ENCODE measurements at regions not wholly inside any gene's neighbourhood (a gene's known extent, or its start where the extent isn't known, plus 50 kb on each side); places are given as distances from the start of the nearest gene placed in this dataset.

DNA sequence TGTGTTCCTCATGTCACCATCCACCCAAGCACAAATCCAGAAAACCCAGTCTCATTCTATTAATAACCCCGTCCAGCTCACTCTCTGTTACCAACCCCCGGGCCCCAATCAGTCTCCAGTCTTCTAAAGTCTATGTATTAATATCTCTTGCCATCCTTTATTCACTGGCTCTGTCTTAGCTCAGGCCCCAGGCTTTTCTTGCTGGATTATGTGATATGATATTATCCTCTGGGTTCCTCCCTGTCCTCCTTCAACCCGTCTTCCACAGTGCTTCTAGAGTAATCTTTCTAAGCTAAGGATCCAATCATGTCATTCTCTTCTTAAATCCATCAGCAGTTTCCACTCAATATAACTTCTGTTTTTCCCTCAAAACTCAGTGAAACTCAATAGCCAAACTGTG lies 240.5 kb upstream of the OSR1 start:
- TF ChIP-seq, protein P1, sequence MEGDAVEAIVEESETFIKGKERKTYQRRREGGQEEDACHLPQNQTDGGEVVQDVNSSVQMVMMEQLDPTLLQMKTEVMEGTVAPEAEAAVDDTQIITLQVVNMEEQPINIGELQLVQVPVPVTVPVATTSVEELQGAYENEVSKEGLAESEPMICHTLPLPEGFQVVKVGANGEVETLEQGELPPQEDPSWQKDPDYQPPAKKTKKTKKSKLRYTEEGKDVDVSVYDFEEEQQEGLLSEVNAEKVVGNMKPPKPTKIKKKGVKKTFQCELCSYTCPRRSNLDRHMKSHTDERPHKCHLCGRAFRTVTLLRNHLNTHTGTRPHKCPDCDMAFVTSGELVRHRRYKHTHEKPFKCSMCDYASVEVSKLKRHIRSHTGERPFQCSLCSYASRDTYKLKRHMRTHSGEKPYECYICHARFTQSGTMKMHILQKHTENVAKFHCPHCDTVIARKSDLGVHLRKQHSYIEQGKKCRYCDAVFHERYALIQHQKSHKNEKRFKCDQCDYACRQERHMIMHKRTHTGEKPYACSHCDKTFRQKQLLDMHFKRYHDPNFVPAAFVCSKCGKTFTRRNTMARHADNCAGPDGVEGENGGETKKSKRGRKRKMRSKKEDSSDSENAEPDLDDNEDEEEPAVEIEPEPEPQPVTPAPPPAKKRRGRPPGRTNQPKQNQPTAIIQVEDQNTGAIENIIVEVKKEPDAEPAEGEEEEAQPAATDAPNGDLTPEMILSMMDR (IDR thresholded peaks at IDR 0.05; ENCODE audit: extremely low read depth, missing control alignments) = no peak
- no peak for DNase-seq (ENCODE audit: low spot score)

DNA sequence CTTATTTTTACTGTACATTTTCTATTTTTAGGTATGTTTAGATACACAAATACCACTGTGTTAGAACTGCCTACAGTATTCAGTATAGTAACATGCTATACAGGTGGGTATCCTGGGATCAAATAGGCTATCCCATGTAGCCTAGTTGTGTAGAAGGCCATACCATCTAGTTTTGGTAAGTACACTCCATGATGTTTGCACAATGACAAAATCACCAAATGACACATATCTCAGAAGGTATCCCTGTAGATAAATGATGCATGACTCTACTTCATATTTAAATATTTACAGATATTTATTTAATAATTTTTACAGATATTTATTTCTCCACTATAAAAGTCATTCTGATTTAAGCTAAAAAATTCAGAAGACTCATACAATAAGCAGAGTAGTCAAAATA lies 233.8 kb upstream of the OSR1 start:
- TF ChIP-seq, protein P1 (IDR thresholded peaks at IDR 0.05; ENCODE audit: extremely low read depth, missing control alignments) = no peak
- DNase-seq (ENCODE audit: low spot score) = no peak

DNA sequence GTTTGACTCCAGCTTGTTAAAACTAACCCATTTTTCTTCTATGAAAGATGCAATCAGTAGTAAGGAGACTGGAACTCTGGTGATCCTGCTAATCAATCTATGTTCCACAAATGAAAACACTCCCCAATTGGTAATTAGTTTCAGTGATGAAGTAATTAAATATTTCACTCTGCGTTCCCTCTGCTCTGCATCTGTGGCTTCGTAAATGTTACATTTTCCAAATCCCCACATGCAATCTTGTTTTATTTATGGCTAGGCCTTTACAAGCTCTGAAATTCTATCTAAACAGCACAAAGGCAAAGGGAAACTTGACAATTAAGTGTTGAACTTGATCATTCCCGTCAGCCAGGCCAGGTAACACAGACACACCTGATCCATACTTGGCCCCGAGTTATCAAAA lies 231.4 kb upstream of the OSR1 start:
- TF ChIP-seq, protein P1 (IDR thresholded peaks at IDR 0.05; ENCODE audit: extremely low read depth, missing control alignments) = no peak
- DNase-seq (ENCODE audit: low spot score) = no peak

DNA sequence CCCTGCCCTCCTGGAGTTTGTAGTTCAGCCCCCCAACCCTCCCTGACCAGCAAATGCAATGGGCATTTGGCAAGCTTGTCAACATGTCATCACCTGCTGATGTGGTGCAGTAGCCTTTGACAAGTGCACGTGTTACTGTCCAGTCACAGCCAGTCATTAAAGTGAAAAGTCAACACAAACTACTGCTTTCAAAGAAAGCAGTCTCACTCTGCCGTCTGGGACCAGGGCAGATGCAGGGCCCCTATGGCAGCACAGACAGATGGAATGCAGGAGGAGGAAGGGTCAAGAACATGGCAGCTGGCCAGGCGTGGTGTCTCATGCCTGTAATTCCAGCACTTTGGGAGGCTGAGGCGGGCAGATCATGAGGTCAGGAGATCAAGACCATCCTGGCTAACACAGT lies 222.4 kb upstream of the OSR1 start:
- no peak for DNase-seq (ENCODE audit: low spot score)

DNA sequence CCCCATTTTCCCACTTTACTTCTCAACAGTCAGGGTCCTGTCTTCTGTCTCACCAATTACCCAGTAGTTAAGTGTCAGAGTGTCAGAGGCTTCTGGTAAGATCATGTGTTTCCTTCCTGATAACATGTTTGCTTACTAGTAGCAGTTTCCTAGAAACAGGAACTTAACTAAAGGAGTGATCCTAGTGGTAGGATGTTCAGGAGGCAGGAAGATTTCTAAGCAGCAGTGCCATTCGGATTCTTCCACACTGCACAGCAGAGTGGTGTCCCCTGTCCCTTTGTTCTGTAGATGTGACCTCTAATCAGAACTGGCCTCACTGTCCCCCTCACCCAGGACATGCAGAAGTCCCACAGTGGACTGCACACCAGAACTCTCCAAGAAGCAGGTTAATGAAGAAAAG lies 221.8 kb upstream of the OSR1 start:
- no peak for DNase-seq (ENCODE audit: low spot score)
- TF ChIP-seq, protein P1 (IDR thresholded peaks at IDR 0.05; ENCODE audit: extremely low read depth, missing control alignments) = no peak

More for the DNA sequence above, 222.4 kb upstream of the OSR1 start:
- TF ChIP-seq, protein P1 (IDR thresholded peaks at IDR 0.05; ENCODE audit: extremely low read depth, missing control alignments) = no peak

DNA sequence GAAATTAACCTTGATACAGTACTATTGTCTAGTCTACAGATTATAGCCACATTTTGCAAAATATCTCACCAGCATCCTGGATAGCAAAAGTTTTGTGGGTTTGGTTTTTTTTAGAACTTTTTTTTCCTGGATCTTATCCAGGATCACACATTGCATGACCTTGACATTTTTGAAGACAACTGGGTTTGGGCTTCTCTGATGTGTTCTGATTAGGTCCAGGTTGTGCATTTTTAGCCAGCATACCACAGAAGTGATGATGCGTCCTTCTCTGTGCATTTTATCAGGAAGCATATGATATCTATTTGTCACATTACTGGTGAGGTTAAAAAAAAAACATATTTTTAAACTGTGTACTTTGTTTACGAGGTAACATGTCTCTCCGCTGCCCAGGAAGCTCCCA lies 221.0 kb upstream of the OSR1 start:
- TF ChIP-seq, protein P1 (IDR thresholded peaks at IDR 0.05; ENCODE audit: extremely low read depth, missing control alignments) = no peak

DNA sequence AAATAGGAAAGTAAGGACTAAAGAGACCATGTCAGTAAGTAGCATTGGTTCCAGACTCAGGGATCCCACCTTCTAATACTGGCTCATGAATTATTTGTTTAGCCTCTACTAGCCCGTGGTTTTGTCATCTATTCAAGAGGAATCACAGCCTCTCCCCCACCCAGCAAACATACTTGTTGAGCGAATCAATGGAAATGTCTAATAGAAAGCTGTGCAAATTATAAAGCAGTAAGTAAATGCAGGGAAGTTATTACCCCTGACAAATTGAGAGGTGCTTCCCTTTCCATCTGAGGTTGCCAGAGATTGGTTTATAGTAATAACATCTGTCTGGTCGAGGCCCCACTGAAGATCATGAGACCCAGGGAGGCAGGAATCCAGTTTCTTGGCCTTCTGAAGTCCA lies 219.3 kb upstream of the OSR1 start:
- no peak for DNase-seq (ENCODE audit: low spot score)
- TF ChIP-seq, protein P1 (IDR thresholded peaks at IDR 0.05; ENCODE audit: extremely low read depth, missing control alignments) = no peak

More for the DNA sequence above, 221.0 kb upstream of the OSR1 start:
- DNase-seq (ENCODE audit: low spot score) = no peak

All from GM20000 (cell line).